Upper lobe of left lung (tissue), 6 donors: ENCODE measurements at regions not wholly inside any gene's neighbourhood (a gene's known extent, or its start where the extent isn't known, plus 50 kb on each side); places are given as distances from the start of the nearest gene placed in this dataset.

Experiments used
- ATAC-seq, 2 donors: fragments of 200-7000 bp; cut with Tn5 transposase; one replicate each; pipeline ENCODE4 v1.9.1; 2022; ENCODE audit warnings: mild to moderate bottlenecking in 2 of 2, moderate library complexity in 2 of 2; ENCODE audit not compliant: low FRiP score in 2 of 2
- DNase-seq, 2 donors: peaks; one replicate each; pipeline ENCODE4 v3.0.0-alpha.2; 2019 to 2020
- H3K27ac ChIP-seq, 4 donors: fragments of 200-600 bp; sonication (generic); one replicate each; pipeline ENCODE4 v1.5.1; 2016 to 2019
- H3K27me3 ChIP-seq, 4 donors: fragments of 200-600 bp; sonication (generic); one replicate each; pipeline ENCODE4 v1.5.1; 2017 to 2019
- H3K36me3 ChIP-seq, 4 donors: fragments of 200-600 bp; sonication (generic); one replicate each; pipeline ENCODE4 v1.5.1; 2016 to 2019
- H3K4me1 ChIP-seq, 4 donors: fragments of 200-600 bp; sonication (generic); one replicate each; pipeline ENCODE4 v1.5.1; 2018 to 2019
- H3K4me3 ChIP-seq, 4 donors: fragments of 200-600 bp; sonication (generic); one replicate each; pipeline ENCODE4 v1.5.1; 2017 to 2019; ENCODE audit warnings: mild to moderate bottlenecking in 2 of 4, moderate library complexity in 1 of 4
- H3K9me3 ChIP-seq, 4 donors: fragments of 200-600 bp; sonication (generic); one replicate each; pipeline ENCODE4 v1.5.1; 2018 to 2019
- EP300 ChIP-seq, 4 donors: sonication (generic); formaldehyde crosslinking; IDR thresholded peaks; one replicate each; pipeline ENCODE4 v1.5.1; 2017; ENCODE audit warnings: antibody characterized with exemption in 4 of 4, control low read depth in 2 of 4
- POLR2A ChIP-seq, 4 donors: fragments of 450-650 bp; IDR thresholded peaks; one replicate each; pipeline ENCODE4 v1.5.1; 2016 to 2017; ENCODE audit warnings: antibody characterized with exemption in 4 of 4, mild to moderate bottlenecking in 2 of 4
- POLR2AphosphoS5 ChIP-seq, 2 donors: sonication (generic); formaldehyde crosslinking; IDR thresholded peaks; one replicate each; pipeline ENCODE4 v1.5.1; 2017; ENCODE audit warnings: antibody characterized with exemption in 2 of 2
- WGBS, 2 donors: methylation state at CpG; one replicate each; pipeline ENCODE4 v1.1.5; 2017 to 2018; 5-methylcytosine and 5-hydroxymethylcytosine counted together
- TF ChIP-seq, protein P1 (sequence below), 6 experiments: fragments of 450-650 bp in 4 of 6; fragments of 200-600 bp in 2 of 6; sonication (generic) in 2 of 6; IDR thresholded peaks; one replicate each; pipeline ENCODE4 v1.5.1; 2016 to 2019; ENCODE audit warnings: antibody characterized with exemption in 6 of 6
- donor health status: DM: no; HTN: no; CAD: no; lungs with moderate emphysema.
- donor health status: DM: no; HTN: yes; CAD: no; lungs with severe emphysema.

- DNase-seq (no peak), ATAC-seq (no peak)
- no peaks in the 10 kb centered on the region for H3K36me3 ChIP-seq
- no peaks in the 10 kb centered on the region for H3K4me1 ChIP-seq
- no peak overlapping the region for H3K4me3 ChIP-seq
- WGBS, 2 donors, result 57 to 80% methylated on average over 3 of the region's 3 CpGs
- H3K27me3 ChIP-seq, result no peaks in the 10 kb centered on the region
- no peak overlapping the region for H3K27ac ChIP-seq
- H3K9me3 ChIP-seq, result no peaks in the 10 kb centered on the region
- TF ChIP-seq EP300 (IDR thresholded peaks at IDR 0.05) (no peak), POLR2AphosphoS5 (IDR thresholded peaks at IDR 0.05) (no peak), POLR2A (IDR thresholded peaks at IDR 0.05) (no peak)
- TF ChIP-seq, protein P1, sequence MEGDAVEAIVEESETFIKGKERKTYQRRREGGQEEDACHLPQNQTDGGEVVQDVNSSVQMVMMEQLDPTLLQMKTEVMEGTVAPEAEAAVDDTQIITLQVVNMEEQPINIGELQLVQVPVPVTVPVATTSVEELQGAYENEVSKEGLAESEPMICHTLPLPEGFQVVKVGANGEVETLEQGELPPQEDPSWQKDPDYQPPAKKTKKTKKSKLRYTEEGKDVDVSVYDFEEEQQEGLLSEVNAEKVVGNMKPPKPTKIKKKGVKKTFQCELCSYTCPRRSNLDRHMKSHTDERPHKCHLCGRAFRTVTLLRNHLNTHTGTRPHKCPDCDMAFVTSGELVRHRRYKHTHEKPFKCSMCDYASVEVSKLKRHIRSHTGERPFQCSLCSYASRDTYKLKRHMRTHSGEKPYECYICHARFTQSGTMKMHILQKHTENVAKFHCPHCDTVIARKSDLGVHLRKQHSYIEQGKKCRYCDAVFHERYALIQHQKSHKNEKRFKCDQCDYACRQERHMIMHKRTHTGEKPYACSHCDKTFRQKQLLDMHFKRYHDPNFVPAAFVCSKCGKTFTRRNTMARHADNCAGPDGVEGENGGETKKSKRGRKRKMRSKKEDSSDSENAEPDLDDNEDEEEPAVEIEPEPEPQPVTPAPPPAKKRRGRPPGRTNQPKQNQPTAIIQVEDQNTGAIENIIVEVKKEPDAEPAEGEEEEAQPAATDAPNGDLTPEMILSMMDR (IDR thresholded peaks at IDR 0.05), result no peak
These were observed 179.2 kb downstream of the MACROH2A1 start for GRCh38 chr5:135219868-135220267.

GRCh38 chr5:135218790-135219568, 180.1 kb downstream of the MACROH2A1 start:
- H3K27me3 ChIP-seq, result no peaks in the 10 kb centered on the region
- no peaks in the 10 kb centered on the region for H3K4me1 ChIP-seq
- H3K9me3 ChIP-seq, result no peaks in the 10 kb centered on the region
- DNase-seq (no peak), ATAC-seq (no peak)
- TF ChIP-seq EP300 (IDR thresholded peaks at IDR 0.05) (no peak), POLR2AphosphoS5 (IDR thresholded peaks at IDR 0.05) (no peak), POLR2A (IDR thresholded peaks at IDR 0.05) (no peak)
- TF ChIP-seq, protein P1 (IDR thresholded peaks at IDR 0.05), result no peak
- no peaks in the 10 kb centered on the region for H3K36me3 ChIP-seq
- 89% methylated on average over 13 of the region's 13 CpGs for WGBS, 2 donors
- no peak overlapping the region for H3K27ac ChIP-seq
- no peak overlapping the region for H3K4me3 ChIP-seq

- TF ChIP-seq, protein P1 (IDR thresholded peaks at IDR 0.05), result no peak
- TF ChIP-seq POLR2AphosphoS5 (IDR thresholded peaks at IDR 0.05) (no peak), POLR2A (IDR thresholded peaks at IDR 0.05) (no peak), EP300 (IDR thresholded peaks at IDR 0.05) (no peak)
- Histone ChIP-seq H3K9me3 (no peaks in the 10 kb centered on the region), H3K36me3 (no peaks in the 10 kb centered on the region), H3K27me3 (no peaks in the 10 kb centered on the region), H3K4me1 (no peaks in the 10 kb centered on the region), H3K4me3 (no peak overlapping the region), H3K27ac (no peak overlapping the region)
- no peak for DNase-seq
- WGBS, 2 donors, result 95% methylated on average over 3 of the region's 3 CpGs
- ATAC-seq, result no peak
These were observed 180.6 kb downstream of the MACROH2A1 start for GRCh38 chr5:135218486-135218755.

- Histone ChIP-seq H3K27ac (no peak overlapping the region), H3K4me3 (no peak overlapping the region), H3K9me3 (no peaks in the 10 kb centered on the region), H3K36me3 (no peaks in the 10 kb centered on the region), H3K4me1 (no peaks in the 10 kb centered on the region), H3K27me3 (no peaks in the 10 kb centered on the region)
- WGBS, 2 donors, result 92 to 94% methylated on average over 10 to 11 of the region's 11 CpGs
- ATAC-seq, result no peak
- no peak for DNase-seq
- TF ChIP-seq POLR2A (IDR thresholded peaks at IDR 0.05), result no peak
- no peak for TF ChIP-seq EP300 (IDR thresholded peaks at IDR 0.05)
- no peak for TF ChIP-seq POLR2AphosphoS5 (IDR thresholded peaks at IDR 0.05)
- TF ChIP-seq, protein P1 (IDR thresholded peaks at IDR 0.05), result no peak
These were observed 181.2 kb downstream of the MACROH2A1 start for GRCh38 chr5:135217669-135218485.
